A673 (cell line): ENCODE measurements at regions not wholly inside any gene's neighbourhood (a gene's known extent, or its start where the extent isn't known, plus 50 kb on each side); places are given as distances from the start of the nearest gene placed in this dataset.

ENCODE experiments used
- BruUV-seq: library from RNA; stranded (reverse); fragments of 400-500 nt; replicated peaks from 2 replicates; lab custom pipeline; 2021; lab: Mats Ljungman, UMichigan
- CTCF ChIA-PET: fragments of 300-600 bp; sonication (Branson Sonifier 250); formaldehyde crosslinking; loops from one replicate; lab custom pipeline; 2022; ENCODE audit warnings: antibody characterized with exemption; lab: Charles Lee
- POLR2A ChIA-PET: fragments of 300-600 bp; sonication (Branson Sonifier 250); formaldehyde crosslinking; loops from one replicate; lab custom pipeline; 2022; ENCODE audit warnings: antibody characterized with exemption; ENCODE audit not compliant: low non-redundant PET; lab: Charles Lee
- DNase-seq: peaks from one replicate; pipeline ENCODE4 v3.0.0-alpha.2; 2015; ENCODE audit warnings: low spot score
- H3K27ac ChIP-seq: fragments of 200-600 bp; sonication (generic); 2 replicates; pipeline ENCODE4 v1.5.1; 2016; ENCODE audit warnings: mixed run types, low read depth, mild to moderate bottlenecking, mixed read lengths, antibody characterized with exemption, low read length; ENCODE audit not compliant: poor library complexity, severe bottlenecking
- H3K27me3 ChIP-seq: fragments of 200-600 bp; sonication (generic); replicated peaks from 2 replicates; pipeline ENCODE4 v1.6.1; 2017; ENCODE audit warnings: mixed run types, low read depth, mild to moderate bottlenecking, mixed read lengths, antibody characterized with exemption, low read length; ENCODE audit not compliant: insufficient read depth, poor library complexity
- H3K36me3 ChIP-seq: fragments of 200-600 bp; sonication (generic); 2 replicates; pipeline ENCODE4 v1.6.1; 2016; ENCODE audit warnings: mixed run types, mild to moderate bottlenecking, mixed read lengths, antibody characterized with exemption, low read length; ENCODE audit not compliant: insufficient read depth, poor library complexity, severe bottlenecking
- H3K4me1 ChIP-seq: fragments of 200-600 bp; sonication (generic); 2 replicates; pipeline ENCODE4 v1.6.1; 2017; ENCODE audit warnings: mixed run types, mild to moderate bottlenecking, mixed read lengths, antibody characterized with exemption, low read length; ENCODE audit not compliant: insufficient read depth, poor library complexity, severe bottlenecking
- H3K4me3 ChIP-seq: fragments of 200-600 bp; sonication (generic); 2 replicates; pipeline ENCODE4 v1.5.1; 2016; ENCODE audit warnings: low read depth, mixed run types, mild to moderate bottlenecking, mixed read lengths, low read length; ENCODE audit not compliant: poor library complexity, severe bottlenecking
- H3K9me3 ChIP-seq: fragments of 200-600 bp; sonication (generic); 2 replicates; pipeline ENCODE4 v1.6.1; 2016; ENCODE audit warnings: mixed run types, low read depth, mild to moderate bottlenecking, mixed read lengths, antibody characterized with exemption, low read length; ENCODE audit not compliant: poor library complexity, severe bottlenecking
- EZH2 ChIP-seq: fragments of 200-600 bp; sonication (generic); IDR thresholded peaks from 2 replicates; pipeline ENCODE4 v1.6.1; 2017; ENCODE audit warnings: borderline replicate concordance, low read depth, mild to moderate bottlenecking, mixed read lengths, antibody characterized with exemption, low read length; ENCODE audit not compliant: poor library complexity, severe bottlenecking
- intact Hi-C: fragments of 100-400 bp; cut with micrococcal nuclease; formaldehyde crosslinking; loops from one replicate; pipeline ENCODE4 v1.10.0; 2022; ENCODE audit not compliant: unreplicated experiment
- TF ChIP-seq, protein P1 (sequence below): fragments of 300-800, 200-600 bp; sonication (generic); conservative IDR thresholded peaks from 2 replicates; pipeline ENCODE4 v1.5.1; 2017; ENCODE audit warnings: low read depth, mild to moderate bottlenecking, antibody characterized with exemption, low read length, moderate library complexity, mixed read lengths

GRCh38 chr9:84439250-84439649 lies 98.7 kb upstream of the SLC28A3 start:
- intact Hi-C loops: no loop called here
- no peaks in the 10 kb centered on the region for H3K36me3 ChIP-seq
- no peak for TF ChIP-seq EZH2
- TF ChIP-seq, protein P1, sequence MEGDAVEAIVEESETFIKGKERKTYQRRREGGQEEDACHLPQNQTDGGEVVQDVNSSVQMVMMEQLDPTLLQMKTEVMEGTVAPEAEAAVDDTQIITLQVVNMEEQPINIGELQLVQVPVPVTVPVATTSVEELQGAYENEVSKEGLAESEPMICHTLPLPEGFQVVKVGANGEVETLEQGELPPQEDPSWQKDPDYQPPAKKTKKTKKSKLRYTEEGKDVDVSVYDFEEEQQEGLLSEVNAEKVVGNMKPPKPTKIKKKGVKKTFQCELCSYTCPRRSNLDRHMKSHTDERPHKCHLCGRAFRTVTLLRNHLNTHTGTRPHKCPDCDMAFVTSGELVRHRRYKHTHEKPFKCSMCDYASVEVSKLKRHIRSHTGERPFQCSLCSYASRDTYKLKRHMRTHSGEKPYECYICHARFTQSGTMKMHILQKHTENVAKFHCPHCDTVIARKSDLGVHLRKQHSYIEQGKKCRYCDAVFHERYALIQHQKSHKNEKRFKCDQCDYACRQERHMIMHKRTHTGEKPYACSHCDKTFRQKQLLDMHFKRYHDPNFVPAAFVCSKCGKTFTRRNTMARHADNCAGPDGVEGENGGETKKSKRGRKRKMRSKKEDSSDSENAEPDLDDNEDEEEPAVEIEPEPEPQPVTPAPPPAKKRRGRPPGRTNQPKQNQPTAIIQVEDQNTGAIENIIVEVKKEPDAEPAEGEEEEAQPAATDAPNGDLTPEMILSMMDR: no peak
- POLR2A ChIA-PET: no interaction called here
- DNase-seq: peak; percentile 2
- no peaks in the 10 kb centered on the region for H3K9me3 ChIP-seq
- H3K4me1 ChIP-seq: no peaks in the 10 kb centered on the region
- no peak overlapping the region for H3K4me3 ChIP-seq
- no TSS peak for BruUV-seq
- no peak overlapping the region for H3K27ac ChIP-seq
- H3K27me3 ChIP-seq: no peaks in the 10 kb centered on the region
- CTCF ChIA-PET: no interaction called here

GRCh38 chr9:84442712-84443111 lies 102.2 kb upstream of the SLC28A3 start:
- Histone ChIP-seq H3K4me1 (no peaks in the 10 kb centered on the region), H3K4me3 (no peak overlapping the region), H3K27me3 (peaks cover 4% of the 10 kb centered on the region), H3K9me3 (no peaks in the 10 kb centered on the region), H3K36me3 (no peaks in the 10 kb centered on the region), H3K27ac (no peak overlapping the region)
- POLR2A ChIA-PET: no interaction called here
- no peak for DNase-seq
- CTCF ChIA-PET: no interaction called here
- BruUV-seq: no TSS peak
- intact Hi-C loops: no loop called here
- no peak for TF ChIP-seq EZH2
- TF ChIP-seq, protein P1: no peak

DNA sequence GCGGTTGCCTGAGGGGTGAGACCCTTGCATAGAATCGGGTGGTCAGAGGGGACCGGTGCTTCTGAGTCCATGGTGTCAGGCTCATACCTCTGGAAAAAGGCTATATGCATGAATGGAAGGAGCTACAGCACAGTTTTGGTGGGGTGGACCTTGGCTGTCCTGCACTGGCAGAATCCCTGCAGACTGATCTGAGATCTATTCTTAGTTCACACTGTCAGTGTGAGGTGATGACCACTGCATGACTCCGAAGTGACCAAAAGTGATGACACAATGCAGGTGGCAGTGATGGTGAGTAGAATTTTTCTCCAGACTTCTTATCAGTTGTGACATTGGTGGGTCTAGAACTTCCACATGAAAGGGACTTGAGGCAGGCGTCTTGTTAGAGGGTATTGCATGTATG lies 105.2 kb upstream of the SLC28A3 start:
- POLR2A ChIA-PET: no interaction called here
- TF ChIP-seq EZH2: no peak
- TF ChIP-seq, protein P1: no peak
- no TSS peak for BruUV-seq
- CTCF ChIA-PET: no interaction called here
- no peaks in the 10 kb centered on the region for H3K36me3 ChIP-seq
- no peak overlapping the region for H3K27ac ChIP-seq
- no peak overlapping the region for H3K4me3 ChIP-seq
- no peak for DNase-seq
- no peaks in the 10 kb centered on the region for H3K9me3 ChIP-seq
- no peaks in the 10 kb centered on the region for H3K4me1 ChIP-seq
- peaks cover 4% of the 10 kb centered on the region for H3K27me3 ChIP-seq
- intact Hi-C loops: no loop called here
